ENCODE measurements at regions not wholly inside any gene's neighbourhood (a gene's known extent, or its start where the extent isn't known, plus 50 kb on each side); places are given as distances from the start of the nearest gene placed in this dataset.

DNA sequence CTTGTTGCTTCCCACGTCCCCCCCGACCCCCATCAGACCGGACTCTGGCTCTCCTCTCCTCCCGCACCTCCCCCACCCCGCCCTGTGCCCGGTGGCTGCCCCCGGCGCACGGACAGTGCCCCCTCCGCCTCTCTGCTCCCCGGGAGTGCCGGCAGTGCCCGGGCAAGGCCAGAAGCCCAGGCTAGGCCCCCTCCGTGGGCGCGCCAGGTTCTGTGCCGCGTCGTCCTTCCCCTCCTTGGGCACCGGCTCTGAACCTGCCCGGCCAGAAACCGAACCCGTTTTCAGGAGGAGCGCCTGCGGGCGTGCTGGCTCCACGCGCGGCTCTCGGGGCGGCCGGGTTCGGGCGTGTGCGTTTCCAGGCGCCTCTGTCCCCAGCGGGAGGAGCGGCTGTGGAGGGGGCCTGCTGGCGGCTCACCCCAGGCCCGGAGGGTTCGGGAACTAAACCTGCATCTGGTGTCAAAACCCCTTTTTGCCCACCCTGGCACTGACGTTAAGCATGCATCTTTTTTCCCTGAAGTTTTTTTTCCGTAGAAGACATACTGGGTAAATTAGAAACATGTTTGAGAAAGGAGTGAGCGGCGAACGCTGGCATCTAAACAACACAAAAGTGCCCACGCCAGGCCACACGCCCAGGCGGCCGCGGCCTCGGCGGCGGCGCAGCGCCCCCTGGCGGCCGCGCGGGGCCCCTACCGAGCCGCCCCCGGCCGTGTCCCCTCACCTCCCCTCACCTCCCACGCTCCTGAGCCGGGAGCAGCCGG is 123.9 kb upstream of the SLC1A4 start:
- DNase-seq (ENCODE audit: low read depth in 4 of 6, low spot score in 6 of 6): peak in 4 of 6 donors; percentile 54 to 89 (median 78)
- no peaks in the 10 kb centered on the region for H3K9me3 ChIP-seq (ENCODE audit: control insufficient read depth, insufficient read depth, low read length)
- H3K36me3 ChIP-seq (ENCODE audit: control insufficient read depth, insufficient read depth, low read length): no peaks in the 10 kb centered on the region
- H3K27ac ChIP-seq (ENCODE audit: low read depth, low read length): peak overlapping the region; percentile 81
- H3K4me1 ChIP-seq (ENCODE audit: control insufficient read depth, insufficient read depth, low read length): peaks cover 21% of the 10 kb centered on the region
- 0% methylated on average over 51 of the region's 67 CpGs for WGBS (ENCODE audit: insufficient coverage)
- H3K4me3 ChIP-seq (ENCODE audit: low read depth, low read length): peak overlapping the region; percentile 62
- peaks cover under 1% of the 10 kb centered on the region for H3K27me3 ChIP-seq (ENCODE audit: control insufficient read depth, insufficient read depth, low read length)

DNA sequence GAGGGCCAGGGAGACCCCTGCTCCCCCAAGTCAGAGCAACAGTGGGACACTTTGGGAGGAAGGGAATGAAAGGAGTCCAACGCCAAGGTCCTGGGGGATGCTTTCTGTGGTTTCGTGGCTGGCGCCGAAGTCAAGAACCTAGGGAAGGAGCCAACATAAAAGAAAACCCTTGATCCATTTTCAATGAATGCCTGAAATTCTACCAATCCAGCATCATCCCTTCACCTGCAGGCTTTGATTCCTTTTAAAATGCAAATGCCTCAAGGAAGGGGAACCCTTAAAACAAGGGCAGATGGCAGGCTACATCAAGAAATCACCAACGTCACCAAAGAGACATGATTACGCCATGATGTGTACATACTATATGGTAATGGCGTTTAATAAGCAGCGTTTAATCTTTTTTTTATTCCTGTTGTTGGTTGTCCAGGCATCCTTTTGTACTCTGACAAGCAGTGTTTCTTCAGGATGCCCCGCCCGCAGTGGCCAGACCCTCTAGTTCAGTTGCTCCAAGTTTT is 123.3 kb upstream of the SLC1A4 start:
- no peaks in the 10 kb centered on the region for H3K27me3 ChIP-seq (ENCODE audit: control insufficient read depth, insufficient read depth, low read length)
- H3K4me3 ChIP-seq (ENCODE audit: low read depth, low read length): peak overlapping the region; percentile 62
- 97% methylated on average over 5 of the region's 10 CpGs for WGBS (ENCODE audit: insufficient coverage)
- no peak for DNase-seq (ENCODE audit: low read depth in 4 of 6, low spot score in 6 of 6)
- H3K27ac ChIP-seq (ENCODE audit: low read depth, low read length): no peak overlapping the region
- H3K36me3 ChIP-seq (ENCODE audit: control insufficient read depth, insufficient read depth, low read length): no peaks in the 10 kb centered on the region
- peaks cover 19% of the 10 kb centered on the region for H3K4me1 ChIP-seq (ENCODE audit: control insufficient read depth, insufficient read depth, low read length)
- no peaks in the 10 kb centered on the region for H3K9me3 ChIP-seq (ENCODE audit: control insufficient read depth, insufficient read depth, low read length)

- Histone ChIP-seq H3K36me3 (ENCODE audit: control insufficient read depth, insufficient read depth, low read length) (no peaks in the 10 kb centered on the region), H3K9me3 (ENCODE audit: control insufficient read depth, insufficient read depth, low read length) (no peaks in the 10 kb centered on the region), H3K4me1 (ENCODE audit: control insufficient read depth, insufficient read depth, low read length) (peaks cover 19% of the 10 kb centered on the region), H3K27ac (ENCODE audit: low read depth, low read length) (no peak overlapping the region), H3K27me3 (ENCODE audit: control insufficient read depth, insufficient read depth, low read length) (no peaks in the 10 kb centered on the region), H3K4me3 (ENCODE audit: low read depth, low read length) (no peak overlapping the region)
- DNase-seq (ENCODE audit: low read depth in 4 of 6, low spot score in 6 of 6): peak in 1 of 6 donors; percentile 55
- 60% methylated on average over 5 of the region's 8 CpGs for WGBS (ENCODE audit: insufficient coverage)
Observed at GRCh38 chr2:64866797-64867196, 122.4 kb upstream of the SLC1A4 start.

- DNase-seq (ENCODE audit: low read depth in 4 of 6, low spot score in 6 of 6): no peak
- no peak overlapping the region for H3K27ac ChIP-seq (ENCODE audit: low read depth, low read length)
- no peaks in the 10 kb centered on the region for H3K36me3 ChIP-seq (ENCODE audit: control insufficient read depth, insufficient read depth, low read length)
- H3K27me3 ChIP-seq (ENCODE audit: control insufficient read depth, insufficient read depth, low read length): no peaks in the 10 kb centered on the region
- peaks cover 19% of the 10 kb centered on the region for H3K4me1 ChIP-seq (ENCODE audit: control insufficient read depth, insufficient read depth, low read length)
- 86% methylated on average over 6 of the region's 9 CpGs for WGBS (ENCODE audit: insufficient coverage)
- no peak overlapping the region for H3K4me3 ChIP-seq (ENCODE audit: low read depth, low read length)
- H3K9me3 ChIP-seq (ENCODE audit: control insufficient read depth, insufficient read depth, low read length): no peaks in the 10 kb centered on the region
Observed at GRCh38 chr2:64867253-64867996, 121.8 kb upstream of the SLC1A4 start.

DNA sequence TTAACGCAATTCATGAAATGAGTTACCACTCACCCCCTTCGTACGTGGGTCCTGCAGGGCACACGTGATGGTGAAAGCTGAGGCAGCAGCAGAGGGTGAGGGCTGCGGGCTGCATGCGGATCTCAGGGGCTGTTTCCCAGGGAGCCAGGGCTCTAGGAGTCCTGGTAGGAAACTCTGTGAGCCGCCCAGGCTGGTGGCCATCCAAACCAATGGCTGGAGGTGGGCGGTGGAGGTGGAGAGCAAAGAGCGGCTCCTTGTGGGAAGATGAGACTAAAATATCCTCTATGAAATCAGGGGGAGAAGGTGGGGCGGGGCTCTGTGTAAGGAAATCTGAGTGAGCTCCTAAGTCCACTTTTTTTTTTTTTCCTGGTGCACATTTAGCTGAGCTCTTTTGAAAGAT is 120.1 kb upstream of the SLC1A4 start:
- no peak for DNase-seq (ENCODE audit: low read depth in 4 of 6, low spot score in 6 of 6)
- Histone ChIP-seq H3K27ac (ENCODE audit: low read depth, low read length) (no peak overlapping the region), H3K27me3 (ENCODE audit: control insufficient read depth, insufficient read depth, low read length) (no peaks in the 10 kb centered on the region), H3K4me3 (ENCODE audit: low read depth, low read length) (no peak overlapping the region), H3K36me3 (ENCODE audit: control insufficient read depth, insufficient read depth, low read length) (no peaks in the 10 kb centered on the region), H3K9me3 (ENCODE audit: control insufficient read depth, insufficient read depth, low read length) (no peaks in the 10 kb centered on the region), H3K4me1 (ENCODE audit: control insufficient read depth, insufficient read depth, low read length) (peaks cover 24% of the 10 kb centered on the region)
- WGBS (ENCODE audit: insufficient coverage): 71% methylated on average over 6 of the region's 10 CpGs

DNA sequence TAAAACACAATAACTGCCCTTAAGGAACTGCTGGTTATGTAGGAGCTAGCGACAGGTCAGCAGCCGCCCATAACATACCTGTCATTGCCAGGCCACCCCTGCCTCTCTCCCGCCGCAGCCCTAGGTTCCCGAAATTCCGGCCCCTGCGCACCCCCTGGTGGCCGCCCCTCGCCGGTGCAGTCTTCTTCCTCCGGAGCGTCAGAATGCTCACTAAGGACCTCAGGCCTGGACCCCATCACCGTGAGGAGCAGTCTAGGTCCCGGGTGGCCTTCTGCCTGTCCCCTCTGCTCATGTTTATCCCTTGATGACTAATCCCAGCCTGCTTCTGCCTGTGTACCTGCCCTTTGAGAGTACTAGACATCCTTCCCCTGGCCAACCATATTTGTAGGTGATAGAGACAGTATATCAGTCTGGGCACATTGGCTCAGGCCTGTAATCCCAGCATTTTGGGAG is 115.7 kb upstream of the SLC1A4 start:
- peaks cover 5% of the 10 kb centered on the region for H3K4me1 ChIP-seq (ENCODE audit: control insufficient read depth, insufficient read depth, low read length)
- no peaks in the 10 kb centered on the region for H3K9me3 ChIP-seq (ENCODE audit: control insufficient read depth, insufficient read depth, low read length)
- H3K27me3 ChIP-seq (ENCODE audit: control insufficient read depth, insufficient read depth, low read length): no peaks in the 10 kb centered on the region
- no peaks in the 10 kb centered on the region for H3K36me3 ChIP-seq (ENCODE audit: control insufficient read depth, insufficient read depth, low read length)
- 2% methylated on average over 13 of the region's 14 CpGs for WGBS (ENCODE audit: insufficient coverage)
- no peak overlapping the region for H3K27ac ChIP-seq (ENCODE audit: low read depth, low read length)
- DNase-seq (ENCODE audit: low read depth in 4 of 6, low spot score in 6 of 6): peak in 2 of 6 donors; percentile 64 to 66
- H3K4me3 ChIP-seq (ENCODE audit: low read depth, low read length): peak overlapping the region; percentile 27

GRCh38 chr2:64874593-64874992 is 114.6 kb upstream of the SLC1A4 start:
- H3K9me3 ChIP-seq (ENCODE audit: control insufficient read depth, insufficient read depth, low read length): no peaks in the 10 kb centered on the region
- DNase-seq (ENCODE audit: low read depth in 4 of 6, low spot score in 6 of 6): no peak
- H3K4me3 ChIP-seq (ENCODE audit: low read depth, low read length): no peak overlapping the region
- H3K4me1 ChIP-seq (ENCODE audit: control insufficient read depth, insufficient read depth, low read length): peaks cover 5% of the 10 kb centered on the region
- H3K36me3 ChIP-seq (ENCODE audit: control insufficient read depth, insufficient read depth, low read length): no peaks in the 10 kb centered on the region
- no peak overlapping the region for H3K27ac ChIP-seq (ENCODE audit: low read depth, low read length)
- no peaks in the 10 kb centered on the region for H3K27me3 ChIP-seq (ENCODE audit: control insufficient read depth, insufficient read depth, low read length)
- WGBS (ENCODE audit: insufficient coverage): no CpG with 5 or more reads among the region's 1 CpG

DNA sequence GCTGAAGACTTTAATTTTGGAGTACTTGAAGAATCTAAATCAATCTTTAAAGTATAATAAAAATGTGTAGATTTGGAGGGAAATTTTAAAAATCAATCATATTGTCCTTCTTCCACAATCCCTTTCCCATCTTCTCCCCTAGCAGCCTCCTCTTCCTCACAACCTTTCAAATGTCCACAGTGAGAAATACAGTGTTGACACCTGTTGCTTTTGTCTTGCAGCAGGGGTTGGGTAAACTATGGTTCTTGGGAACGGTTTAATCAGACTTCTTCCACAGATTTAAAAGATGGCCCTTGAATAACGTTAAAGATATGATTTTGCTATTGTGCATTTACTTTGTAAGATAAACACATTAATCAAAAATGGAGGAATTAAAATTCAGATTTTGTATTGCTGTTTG is 113.8 kb upstream of the SLC1A4 start:
- H3K4me3 ChIP-seq (ENCODE audit: low read depth, low read length): no peak overlapping the region
- peaks cover 5% of the 10 kb centered on the region for H3K4me1 ChIP-seq (ENCODE audit: control insufficient read depth, insufficient read depth, low read length)
- H3K27me3 ChIP-seq (ENCODE audit: control insufficient read depth, insufficient read depth, low read length): no peaks in the 10 kb centered on the region
- no peaks in the 10 kb centered on the region for H3K36me3 ChIP-seq (ENCODE audit: control insufficient read depth, insufficient read depth, low read length)
- DNase-seq (ENCODE audit: low read depth in 4 of 6, low spot score in 6 of 6): no peak
- H3K27ac ChIP-seq (ENCODE audit: low read depth, low read length): no peak overlapping the region
- no CpG with 5 or more reads among the region's 2 CpGs for WGBS (ENCODE audit: insufficient coverage)
- no peaks in the 10 kb centered on the region for H3K9me3 ChIP-seq (ENCODE audit: control insufficient read depth, insufficient read depth, low read length)

DNA sequence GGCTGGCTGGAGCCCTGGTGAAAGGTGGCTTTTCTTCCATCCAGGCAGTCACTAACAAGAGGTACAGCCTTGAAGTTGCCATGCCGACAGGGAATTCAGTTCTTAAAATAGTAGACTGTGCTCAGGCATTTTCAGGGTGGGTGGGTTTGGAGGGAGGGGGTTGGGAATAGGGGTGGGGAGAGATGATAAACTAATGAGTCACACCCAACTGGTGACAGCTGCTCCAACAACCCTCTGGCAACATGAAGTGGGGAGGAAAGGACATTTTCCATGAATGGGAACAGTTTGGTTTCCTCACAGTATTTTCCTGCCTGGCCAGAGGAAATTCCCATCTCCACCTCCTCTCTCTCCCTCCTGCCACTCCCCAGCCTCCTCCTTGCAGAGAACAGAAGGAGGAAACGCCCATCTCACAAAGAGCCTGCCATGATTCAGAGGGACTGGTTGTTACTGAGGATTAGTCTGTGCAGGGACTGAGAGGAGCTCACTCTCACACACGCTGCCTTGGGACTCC is 113.0 kb upstream of the SLC1A4 start:
- WGBS (ENCODE audit: insufficient coverage): 8% methylated on average over 2 of the region's 3 CpGs
- Histone ChIP-seq H3K4me3 (ENCODE audit: low read depth, low read length) (no peak overlapping the region), H3K9me3 (ENCODE audit: control insufficient read depth, insufficient read depth, low read length) (no peaks in the 10 kb centered on the region), H3K4me1 (ENCODE audit: control insufficient read depth, insufficient read depth, low read length) (peaks cover 5% of the 10 kb centered on the region), H3K36me3 (ENCODE audit: control insufficient read depth, insufficient read depth, low read length) (no peaks in the 10 kb centered on the region), H3K27me3 (ENCODE audit: control insufficient read depth, insufficient read depth, low read length) (no peaks in the 10 kb centered on the region), H3K27ac (ENCODE audit: low read depth, low read length) (no peak overlapping the region)
- DNase-seq (ENCODE audit: low read depth in 4 of 6, low spot score in 6 of 6): peak in 2 of 6 donors; percentile 27 to 63
